ENCODE measurements at regions not wholly inside any gene's neighbourhood (a gene's known extent, or its start where the extent isn't known, plus 50 kb on each side); places are given as distances from the start of the nearest gene placed in this dataset.
A peak's percentile ranks its signal among the peaks of the same experiment; 100 is the strongest.

DNA sequence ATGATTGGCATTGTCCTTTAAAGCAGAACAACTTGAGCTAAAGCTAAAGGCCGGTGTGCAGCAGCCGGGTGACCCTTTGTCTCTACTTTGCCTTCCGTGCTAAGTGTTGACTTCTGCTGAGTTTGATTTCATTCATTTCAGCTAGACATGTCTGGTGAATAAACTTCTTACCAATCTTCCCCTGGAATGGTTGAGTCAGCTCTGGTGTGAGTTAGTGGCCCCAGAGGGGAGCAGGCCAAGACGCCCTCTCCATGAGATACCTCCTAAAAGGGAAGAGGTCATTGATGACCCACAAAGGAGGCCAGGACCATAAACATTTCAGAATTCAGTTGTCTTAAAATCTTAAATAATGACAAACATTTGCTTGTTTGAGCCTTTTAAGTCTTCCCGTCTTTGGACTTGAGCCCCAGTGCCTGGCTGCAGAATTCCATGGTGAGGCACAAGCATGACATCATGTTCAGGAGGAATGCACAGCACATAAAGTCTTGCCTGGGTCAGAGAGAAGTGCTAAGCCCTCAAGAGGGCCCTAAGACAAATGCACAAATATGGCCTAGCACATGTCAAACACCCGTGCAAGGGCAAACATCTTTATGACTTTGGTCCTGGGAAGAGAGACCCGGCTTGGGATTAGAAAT, 96.3 kb upstream of the NEDD9 start:
- intact Hi-C loops (cut with micrococcal nuclease) = loop anchor here (5.0 kb wide), 1 partner anchor 164 kb away; no protein-coding TSS in a partner anchor
- no peaks in the 10 kb centered on the region for H3K27me3 ChIP-seq (ENCODE audit: control insufficient read depth, insufficient read depth, low read length)
- H4K20me1 ChIP-seq (ENCODE audit: insufficient read depth, low read length) = no peaks in the 10 kb centered on the region
- DNase-seq = peak; percentile 80
- H3K4me1 ChIP-seq (ENCODE audit: control insufficient read depth, insufficient read depth, low read length) = peaks cover 11% of the 10 kb centered on the region
- no peak overlapping the region for H3K4me3 ChIP-seq (ENCODE audit: insufficient read depth, low read depth, low read length)
- no peak overlapping the region for H3K9ac ChIP-seq (ENCODE audit: low read depth, low read length)
- peak overlapping the region; percentile 23; the same call in 1 of the 2 replicates for H2AK5ac ChIP-seq (ENCODE audit: low read depth, low read length)
- no peak overlapping the region for H4K91ac ChIP-seq (ENCODE audit: insufficient read depth, low read depth, low read length)
- ChIA-PET POLR2A (ENCODE audit: unreplicated experiment) (no interaction called here), CTCF (interaction anchor here (0.6 kb wide), 1 partner anchor 11 kb away, joined by 3 read pairs; no protein-coding TSS in a partner anchor)
- ATAC-seq (ENCODE audit: low read depth) = peak; percentile 92
- no peaks in the 10 kb centered on the region for H3K9me3 ChIP-seq (ENCODE audit: control insufficient read depth, insufficient read depth, low read length)
- H3K14ac ChIP-seq (replicated peaks; ENCODE audit: low read depth, low read length) = 0 out of 2 replicates have a peak overlapping the region, but pooled peaks have one; percentile 35
- H2BK5ac ChIP-seq (ENCODE audit: low read depth, low read length, poor library complexity, severe bottlenecking) = peak overlapping the region; percentile 6
- H2BK120ac ChIP-seq (ENCODE audit: low read depth, low read length) = peak overlapping the region; percentile 18; the same call in 1 of the 2 replicates
- no TSS peak for BruUV-seq (replicated peaks)
- in situ Hi-C loops (cut with MboI; ENCODE audit: low sequenced_read_pairs) = no loop called here
- 0 out of 2 replicates have a peak overlapping the region, but pooled peaks have one; percentile 5 for H3K4me2 ChIP-seq (ENCODE audit: low read depth, low read length)
- 0 out of 2 replicates have a peak overlapping the region, but pooled peaks have one; percentile 38 for H3K4ac ChIP-seq (ENCODE audit: low read depth, low read length)
- H3K18ac ChIP-seq (ENCODE audit: low read depth, low read length) = peak overlapping the region; percentile 2; the same call in 1 of the 2 replicates
- dilution Hi-C loops (cut with HindIII; ENCODE audit: low sequenced_read_pairs, unreplicated experiment) = no loop called here
- H2AK9ac ChIP-seq (replicated peaks; ENCODE audit: low read depth, low read length, poor library complexity) = no peak overlapping the region
- peak overlapping the region; percentile 20; the same call in 1 of the 3 replicates for H2BK15ac ChIP-seq (ENCODE audit: low read depth, low read length)
- no peaks in the 10 kb centered on the region for H3K79me1 ChIP-seq (ENCODE audit: low read depth in 1 of 2, low read length in 2 of 2)
- no peak overlapping the region for H3K56ac ChIP-seq (ENCODE audit: extremely low read depth, insufficient read depth, low read length)
- no peaks in the 10 kb centered on the region for H3K36me3 ChIP-seq (ENCODE audit: control insufficient read depth, insufficient read depth, low read length)
- no peak overlapping the region for H3K27ac ChIP-seq (ENCODE audit: insufficient read depth, low read length)
- H2BK20ac ChIP-seq (ENCODE audit: low read depth, low read length) = peak overlapping the region; percentile 34; the same call in 1 of the 2 replicates
- WGBS, 2 experiments (ENCODE audit: extremely low coverage in 2 of 2, insufficient read length in 1 of 2) = 10% methylated on average over 2 of the region's 7 CpGs; no CpG with 5 or more reads in 1 of the 2 experiments
- peak overlapping the region in 1 of 2 experiments; percentile 31; a peak in 1 of 4 replicates for H4K8ac ChIP-seq (ENCODE audit: low read depth in 2 of 2, low read length in 2 of 2)
- no peak overlapping the region for H4K5ac ChIP-seq (ENCODE audit: low read depth, low read length)
- H3K23ac ChIP-seq (ENCODE audit: low read depth, low read length) = no peak overlapping the region
- peaks cover 2% of the 10 kb centered on the region; the same call in 1 of the 2 replicates for H3K9me1 ChIP-seq (ENCODE audit: insufficient read depth, low read length)
- 0 out of 2 replicates have a peak, but pooled peaks have one; percentile 15 for TF ChIP-seq BHLHE40 (IDR thresholded peaks at IDR 0.05; ENCODE audit: low read depth, low read length)
- peak; percentile 29; the same call in 1 of the 2 replicates for TF ChIP-seq FOS (IDR thresholded peaks at IDR 0.05; ENCODE audit: low read depth, low read length)
- 0 out of 2 replicates have a peak, but pooled peaks have one; percentile 11 for TF ChIP-seq MAZ (IDR thresholded peaks at IDR 0.05; ENCODE audit: borderline replicate concordance, low read depth, low read length)
- TF ChIP-seq, protein P1, sequence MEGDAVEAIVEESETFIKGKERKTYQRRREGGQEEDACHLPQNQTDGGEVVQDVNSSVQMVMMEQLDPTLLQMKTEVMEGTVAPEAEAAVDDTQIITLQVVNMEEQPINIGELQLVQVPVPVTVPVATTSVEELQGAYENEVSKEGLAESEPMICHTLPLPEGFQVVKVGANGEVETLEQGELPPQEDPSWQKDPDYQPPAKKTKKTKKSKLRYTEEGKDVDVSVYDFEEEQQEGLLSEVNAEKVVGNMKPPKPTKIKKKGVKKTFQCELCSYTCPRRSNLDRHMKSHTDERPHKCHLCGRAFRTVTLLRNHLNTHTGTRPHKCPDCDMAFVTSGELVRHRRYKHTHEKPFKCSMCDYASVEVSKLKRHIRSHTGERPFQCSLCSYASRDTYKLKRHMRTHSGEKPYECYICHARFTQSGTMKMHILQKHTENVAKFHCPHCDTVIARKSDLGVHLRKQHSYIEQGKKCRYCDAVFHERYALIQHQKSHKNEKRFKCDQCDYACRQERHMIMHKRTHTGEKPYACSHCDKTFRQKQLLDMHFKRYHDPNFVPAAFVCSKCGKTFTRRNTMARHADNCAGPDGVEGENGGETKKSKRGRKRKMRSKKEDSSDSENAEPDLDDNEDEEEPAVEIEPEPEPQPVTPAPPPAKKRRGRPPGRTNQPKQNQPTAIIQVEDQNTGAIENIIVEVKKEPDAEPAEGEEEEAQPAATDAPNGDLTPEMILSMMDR (conservative IDR thresholded peaks at IDR 0.05; ENCODE audit: low read depth, low read length) = no peak
- peak overlapping the region; percentile 71 for H2AFZ ChIP-seq (replicated peaks; ENCODE audit: low read length, poor library complexity)
